Adrenal gland (tissue), 5 donors: ENCODE measurements at regions not wholly inside any gene's neighbourhood (a gene's known extent, or its start where the extent isn't known, plus 50 kb on each side); places are given as distances from the start of the nearest gene placed in this dataset.

Source experiments
- CTCF ChIP-seq, 6 experiments: fragments of 450-650 bp in 4 of 6; fragments of 200-600 bp in 2 of 6; sonication (generic) in 1 of 6; IDR thresholded peaks; 1 replicate in 5 of 6; 2 replicates in 1 of 6; pipeline versions ENCODE4 v1.5.1 to v1.8.0; 2016 to 2021; ENCODE audit warnings: antibody characterized with exemption in 6 of 6, mild to moderate bottlenecking in 2 of 6, moderate library complexity in 1 of 6
- POLR2A ChIP-seq, 2 donors: fragments of 450-650 bp; IDR thresholded peaks; one replicate each; pipeline ENCODE4 v1.6.1; 2017; ENCODE audit warnings: antibody characterized with exemption in 2 of 2, mild to moderate bottlenecking in 2 of 2, moderate library complexity in 1 of 2
- donor health status: DM: no; HTN: no; CAD: no.

- no peak for TF ChIP-seq CTCF (IDR thresholded peaks at IDR 0.05)
- TF ChIP-seq POLR2A (IDR thresholded peaks at IDR 0.05), result no peak
Measured at GRCh38 chr21:39024538-39024937, 158.7 kb downstream of the PSMG1 start.
